Muscle layer of colon (tissue), 2 donors: ENCODE measurements at regions not wholly inside any gene's neighbourhood (a gene's known extent, or its start where the extent isn't known, plus 50 kb on each side); places are given as distances from the start of the nearest gene placed in this dataset.

ENCODE experiments used
- H3K27ac ChIP-seq: one replicate; pipeline ENCODE4 v1.7.0; 2013; ENCODE audit warnings: low read depth, mild to moderate bottlenecking, low read length, moderate library complexity
- H3K27me3 ChIP-seq, 2 donors: one replicate each; pipeline ENCODE4 v1.7.0; 2013; ENCODE audit warnings: low read length in 2 of 2, mild to moderate bottlenecking in 2 of 2; ENCODE audit not compliant: insufficient read depth in 2 of 2, control insufficient read depth in 1 of 2
- H3K36me3 ChIP-seq: one replicate; pipeline ENCODE4 v1.7.0; 2013; ENCODE audit warnings: mild to moderate bottlenecking, low read length; ENCODE audit not compliant: insufficient read depth
- H3K4me1 ChIP-seq: one replicate; pipeline ENCODE4 v1.7.0; 2013; ENCODE audit warnings: mild to moderate bottlenecking, low read length; ENCODE audit not compliant: insufficient read depth
- H3K4me3 ChIP-seq, 2 donors: one replicate each; pipeline ENCODE4 v1.7.0; 2013; ENCODE audit warnings: low read length in 2 of 2, low read depth in 1 of 2, mild to moderate bottlenecking in 1 of 2, moderate library complexity in 1 of 2
- H3K9ac ChIP-seq: one replicate; pipeline ENCODE4 v1.7.0; 2013; ENCODE audit warnings: low read length
- H3K9me3 ChIP-seq: one replicate; pipeline ENCODE4 v1.7.0; 2013; ENCODE audit warnings: mild to moderate bottlenecking, low read length
- donor health status: abdominal sarcoma.
- donor health status: Adenocarcinoma of cecum.

GRCh38 chr6:14664112-14664601 is 546.6 kb downstream of the CD83 start:
- Histone ChIP-seq H3K27me3 (no peaks in the 10 kb centered on the region), H3K27ac (no peak overlapping the region), H3K4me3 (no peak overlapping the region), H3K4me1 (no peaks in the 10 kb centered on the region), H3K36me3 (no peaks in the 10 kb centered on the region), H3K9ac (no peak overlapping the region), H3K9me3 (no peaks in the 10 kb centered on the region)

GRCh38 chr6:14664621-14665315 is 547.2 kb downstream of the CD83 start:
- H3K4me1 ChIP-seq: no peaks in the 10 kb centered on the region
- no peaks in the 10 kb centered on the region for H3K36me3 ChIP-seq
- no peak overlapping the region for H3K4me3 ChIP-seq
- no peaks in the 10 kb centered on the region for H3K9me3 ChIP-seq
- no peak overlapping the region for H3K27ac ChIP-seq
- no peak overlapping the region for H3K9ac ChIP-seq
- no peaks in the 10 kb centered on the region for H3K27me3 ChIP-seq

GRCh38 chr6:14665827-14666724 is 548.5 kb downstream of the CD83 start:
- Histone ChIP-seq H3K4me3 (no peak overlapping the region), H3K27me3 (no peaks in the 10 kb centered on the region), H3K36me3 (no peaks in the 10 kb centered on the region), H3K9ac (no peak overlapping the region), H3K27ac (no peak overlapping the region), H3K9me3 (no peaks in the 10 kb centered on the region), H3K4me1 (no peaks in the 10 kb centered on the region)

- H3K4me3 ChIP-seq: no peak overlapping the region
- no peak overlapping the region for H3K9ac ChIP-seq
- no peaks in the 10 kb centered on the region for H3K36me3 ChIP-seq
- no peaks in the 10 kb centered on the region for H3K9me3 ChIP-seq
- no peak overlapping the region for H3K27ac ChIP-seq
- no peaks in the 10 kb centered on the region for H3K27me3 ChIP-seq
- H3K4me1 ChIP-seq: peaks cover 5% of the 10 kb centered on the region
These were observed 553.2 kb downstream of the CD83 start for GRCh38 chr6:14670806-14671205.

- H3K27ac ChIP-seq: no peak overlapping the region
- no peak overlapping the region for H3K4me3 ChIP-seq
- H3K9me3 ChIP-seq: no peaks in the 10 kb centered on the region
- H3K27me3 ChIP-seq: no peaks in the 10 kb centered on the region
- H3K4me1 ChIP-seq: peaks cover 5% of the 10 kb centered on the region
- no peaks in the 10 kb centered on the region for H3K36me3 ChIP-seq
- H3K9ac ChIP-seq: no peak overlapping the region
These were observed 553.7 kb downstream of the CD83 start for GRCh38 chr6:14671261-14671681.

- no peak overlapping the region for H3K27ac ChIP-seq
These were observed 554.4 kb downstream of the CD83 start for GRCh38 chr6:14671937-14672336.

GRCh38 chr6:14673201-14673600 is 555.6 kb downstream of the CD83 start:
- no peaks in the 10 kb centered on the region for H3K9me3 ChIP-seq
- H3K9ac ChIP-seq: no peak overlapping the region
- no peaks in the 10 kb centered on the region for H3K27me3 ChIP-seq
- no peaks in the 10 kb centered on the region for H3K36me3 ChIP-seq
- no peak overlapping the region for H3K4me3 ChIP-seq
- H3K4me1 ChIP-seq: peaks cover 5% of the 10 kb centered on the region
- H3K27ac ChIP-seq: no peak overlapping the region

More at GRCh38 chr6:14671937-14672336, 554.4 kb downstream of the CD83 start:
- H3K9me3 ChIP-seq: no peaks in the 10 kb centered on the region
- peaks cover 5% of the 10 kb centered on the region for H3K4me1 ChIP-seq
- no peaks in the 10 kb centered on the region for H3K27me3 ChIP-seq
- no peaks in the 10 kb centered on the region for H3K36me3 ChIP-seq
- no peak overlapping the region for H3K4me3 ChIP-seq
- no peak overlapping the region for H3K9ac ChIP-seq

GRCh38 chr6:14674458-14674857 is 556.9 kb downstream of the CD83 start:
- H3K4me1 ChIP-seq: peaks cover 5% of the 10 kb centered on the region
- no peak overlapping the region for H3K4me3 ChIP-seq

GRCh38 chr6:14674867-14675648 is 557.5 kb downstream of the CD83 start:
- no peak overlapping the region for H3K27ac ChIP-seq
- H3K9me3 ChIP-seq: no peaks in the 10 kb centered on the region
- H3K36me3 ChIP-seq: no peaks in the 10 kb centered on the region
- H3K4me1 ChIP-seq: peaks cover 5% of the 10 kb centered on the region
- no peaks in the 10 kb centered on the region for H3K27me3 ChIP-seq
- no peak overlapping the region for H3K9ac ChIP-seq
- H3K4me3 ChIP-seq: no peak overlapping the region

More at GRCh38 chr6:14674458-14674857, 556.9 kb downstream of the CD83 start:
- H3K9ac ChIP-seq: no peak overlapping the region
- H3K27me3 ChIP-seq: no peaks in the 10 kb centered on the region
- no peak overlapping the region for H3K27ac ChIP-seq
- no peaks in the 10 kb centered on the region for H3K9me3 ChIP-seq
- H3K36me3 ChIP-seq: no peaks in the 10 kb centered on the region

- H3K4me1 ChIP-seq: peaks cover 5% of the 10 kb centered on the region
- no peaks in the 10 kb centered on the region for H3K27me3 ChIP-seq
- H3K9ac ChIP-seq: no peak overlapping the region
- H3K27ac ChIP-seq: no peak overlapping the region
- H3K4me3 ChIP-seq: no peak overlapping the region
- no peaks in the 10 kb centered on the region for H3K9me3 ChIP-seq
- H3K36me3 ChIP-seq: no peaks in the 10 kb centered on the region
These were observed 558.5 kb downstream of the CD83 start for GRCh38 chr6:14676064-14676463.
